ENCODE measurements at regions not wholly inside any gene's neighbourhood (a gene's known extent, or its start where the extent isn't known, plus 50 kb on each side); places are given as distances from the start of the nearest gene placed in this dataset.

GRCh38 chr1:87880098-87880760 is 551.5 kb downstream of the LMO4 start:
- H3K27me3 ChIP-seq (ENCODE audit: control insufficient read depth, insufficient read depth, low read length): no peaks in the 10 kb centered on the region
- no peak overlapping the region for H3K27ac ChIP-seq (ENCODE audit: low read length)
- peaks cover 16% of the 10 kb centered on the region for H3K4me1 ChIP-seq (ENCODE audit: control insufficient read depth, insufficient read depth, low read length)
- H3K4me3 ChIP-seq (ENCODE audit: low read length): no peak overlapping the region
- no peaks in the 10 kb centered on the region for H3K36me3 ChIP-seq (ENCODE audit: control insufficient read depth, insufficient read depth, low read length)
- no peak for DNase-seq
- WGBS (ENCODE audit: insufficient coverage, low lambda C conversion rate): 98% methylated on average over 4 of the region's 5 CpGs
- no peaks in the 10 kb centered on the region for H3K9me3 ChIP-seq (ENCODE audit: control insufficient read depth, low read depth, low read length)

- Histone ChIP-seq H3K9me3 (ENCODE audit: control insufficient read depth, low read depth, low read length) (no peaks in the 10 kb centered on the region), H3K27me3 (ENCODE audit: control insufficient read depth, insufficient read depth, low read length) (no peaks in the 10 kb centered on the region), H3K4me1 (ENCODE audit: control insufficient read depth, insufficient read depth, low read length) (peaks cover 16% of the 10 kb centered on the region), H3K4me3 (ENCODE audit: low read length) (no peak overlapping the region), H3K36me3 (ENCODE audit: control insufficient read depth, insufficient read depth, low read length) (no peaks in the 10 kb centered on the region), H3K27ac (ENCODE audit: low read length) (no peak overlapping the region)
- 100% methylated on average over 2 of the region's 3 CpGs for WGBS (ENCODE audit: insufficient coverage, low lambda C conversion rate)
- no peak for DNase-seq
These were observed 552.1 kb downstream of the LMO4 start for GRCh38 chr1:87880764-87881163.

GRCh38 chr1:87883906-87884305 is 555.2 kb downstream of the LMO4 start:
- peak overlapping the region; percentile 79 for H3K27ac ChIP-seq (ENCODE audit: low read length)
- H3K9me3 ChIP-seq (ENCODE audit: control insufficient read depth, low read depth, low read length): no peaks in the 10 kb centered on the region
- no peaks in the 10 kb centered on the region for H3K27me3 ChIP-seq (ENCODE audit: control insufficient read depth, insufficient read depth, low read length)
- WGBS (ENCODE audit: insufficient coverage, low lambda C conversion rate): no CpG with 5 or more reads among the region's 4 CpGs
- DNase-seq: no peak
- peaks cover 25% of the 10 kb centered on the region for H3K4me1 ChIP-seq (ENCODE audit: control insufficient read depth, insufficient read depth, low read length)
- no peak overlapping the region for H3K4me3 ChIP-seq (ENCODE audit: low read length)
- H3K36me3 ChIP-seq (ENCODE audit: control insufficient read depth, insufficient read depth, low read length): no peaks in the 10 kb centered on the region

GRCh38 chr1:87884581-87884980 is 555.9 kb downstream of the LMO4 start:
- Histone ChIP-seq H3K4me3 (ENCODE audit: low read length) (no peak overlapping the region), H3K36me3 (ENCODE audit: control insufficient read depth, insufficient read depth, low read length) (no peaks in the 10 kb centered on the region), H3K9me3 (ENCODE audit: control insufficient read depth, low read depth, low read length) (no peaks in the 10 kb centered on the region), H3K4me1 (ENCODE audit: control insufficient read depth, insufficient read depth, low read length) (peaks cover 25% of the 10 kb centered on the region), H3K27ac (ENCODE audit: low read length) (peak overlapping the region; percentile 79), H3K27me3 (ENCODE audit: control insufficient read depth, insufficient read depth, low read length) (no peaks in the 10 kb centered on the region)
- 34% methylated on average over 3 of the region's 7 CpGs for WGBS (ENCODE audit: insufficient coverage, low lambda C conversion rate)
- DNase-seq: peak in 1 of 2 donors; percentile 74

- Histone ChIP-seq H3K27ac (ENCODE audit: low read length) (peak overlapping the region; percentile 79), H3K27me3 (ENCODE audit: control insufficient read depth, insufficient read depth, low read length) (no peaks in the 10 kb centered on the region), H3K36me3 (ENCODE audit: control insufficient read depth, insufficient read depth, low read length) (no peaks in the 10 kb centered on the region), H3K9me3 (ENCODE audit: control insufficient read depth, low read depth, low read length) (no peaks in the 10 kb centered on the region), H3K4me3 (ENCODE audit: low read length) (no peak overlapping the region), H3K4me1 (ENCODE audit: control insufficient read depth, insufficient read depth, low read length) (peaks cover 25% of the 10 kb centered on the region)
- WGBS (ENCODE audit: insufficient coverage, low lambda C conversion rate): 40% methylated on average over 1 of the region's 4 CpGs
- peak in 1 of 2 donors; percentile 80 for DNase-seq
These were observed 556.8 kb downstream of the LMO4 start for GRCh38 chr1:87885278-87886025.

- DNase-seq: no peak
- no peaks in the 10 kb centered on the region for H3K9me3 ChIP-seq (ENCODE audit: control insufficient read depth, low read depth, low read length)
- no peaks in the 10 kb centered on the region for H3K36me3 ChIP-seq (ENCODE audit: control insufficient read depth, insufficient read depth, low read length)
- WGBS (ENCODE audit: insufficient coverage, low lambda C conversion rate): no CpG with 5 or more reads among the region's 1 CpG
- no peak overlapping the region for H3K27ac ChIP-seq (ENCODE audit: low read length)
- H3K4me1 ChIP-seq (ENCODE audit: control insufficient read depth, insufficient read depth, low read length): peaks cover 25% of the 10 kb centered on the region
- H3K4me3 ChIP-seq (ENCODE audit: low read length): no peak overlapping the region
- H3K27me3 ChIP-seq (ENCODE audit: control insufficient read depth, insufficient read depth, low read length): no peaks in the 10 kb centered on the region
These were observed 558.4 kb downstream of the LMO4 start for GRCh38 chr1:87887100-87887499.

- Histone ChIP-seq H3K27me3 (ENCODE audit: control insufficient read depth, insufficient read depth, low read length) (no peaks in the 10 kb centered on the region), H3K27ac (ENCODE audit: low read length) (peak overlapping the region; percentile 76), H3K9me3 (ENCODE audit: control insufficient read depth, low read depth, low read length) (no peaks in the 10 kb centered on the region), H3K4me1 (ENCODE audit: control insufficient read depth, insufficient read depth, low read length) (peaks cover 25% of the 10 kb centered on the region), H3K4me3 (ENCODE audit: low read length) (no peak overlapping the region), H3K36me3 (ENCODE audit: control insufficient read depth, insufficient read depth, low read length) (no peaks in the 10 kb centered on the region)
- WGBS (ENCODE audit: insufficient coverage, low lambda C conversion rate): no CpG with 5 or more reads among the region's 2 CpGs
- DNase-seq: peak; percentile 76 to 88
These were observed 559.8 kb downstream of the LMO4 start for GRCh38 chr1:87888446-87888845.

GRCh38 chr1:87894062-87894461 is 565.4 kb downstream of the LMO4 start:
- Histone ChIP-seq H3K36me3 (ENCODE audit: control insufficient read depth, insufficient read depth, low read length) (no peaks in the 10 kb centered on the region), H3K27ac (ENCODE audit: low read length) (no peak overlapping the region), H3K9me3 (ENCODE audit: control insufficient read depth, low read depth, low read length) (no peaks in the 10 kb centered on the region), H3K27me3 (ENCODE audit: control insufficient read depth, insufficient read depth, low read length) (no peaks in the 10 kb centered on the region), H3K4me1 (ENCODE audit: control insufficient read depth, insufficient read depth, low read length) (peaks cover 4% of the 10 kb centered on the region), H3K4me3 (ENCODE audit: low read length) (no peak overlapping the region)
- no peak for DNase-seq
- no CpG with 5 or more reads among the region's 1 CpG for WGBS (ENCODE audit: insufficient coverage, low lambda C conversion rate)

GRCh38 chr1:87897481-87897880 is 568.8 kb downstream of the LMO4 start:
- Histone ChIP-seq H3K4me1 (ENCODE audit: control insufficient read depth, insufficient read depth, low read length) (peaks cover 9% of the 10 kb centered on the region), H3K27me3 (ENCODE audit: control insufficient read depth, insufficient read depth, low read length) (no peaks in the 10 kb centered on the region), H3K9me3 (ENCODE audit: control insufficient read depth, low read depth, low read length) (no peaks in the 10 kb centered on the region), H3K27ac (ENCODE audit: low read length) (peak overlapping the region; percentile 70), H3K36me3 (ENCODE audit: control insufficient read depth, insufficient read depth, low read length) (no peaks in the 10 kb centered on the region), H3K4me3 (ENCODE audit: low read length) (no peak overlapping the region)
- no peak for DNase-seq
- 60% methylated on average over 1 of the region's 1 CpG for WGBS (ENCODE audit: insufficient coverage, low lambda C conversion rate)

GRCh38 chr1:87898431-87898830 is 569.8 kb downstream of the LMO4 start:
- 17% methylated on average over 1 of the region's 4 CpGs for WGBS (ENCODE audit: insufficient coverage, low lambda C conversion rate)
- Histone ChIP-seq H3K27me3 (ENCODE audit: control insufficient read depth, insufficient read depth, low read length) (no peaks in the 10 kb centered on the region), H3K27ac (ENCODE audit: low read length) (peak overlapping the region; percentile 70), H3K4me1 (ENCODE audit: control insufficient read depth, insufficient read depth, low read length) (peaks cover 13% of the 10 kb centered on the region), H3K9me3 (ENCODE audit: control insufficient read depth, low read depth, low read length) (no peaks in the 10 kb centered on the region), H3K36me3 (ENCODE audit: control insufficient read depth, insufficient read depth, low read length) (no peaks in the 10 kb centered on the region), H3K4me3 (ENCODE audit: low read length) (no peak overlapping the region)
- peak in 1 of 2 donors; percentile 67 for DNase-seq
